ENCODE measurements at regions not wholly inside any gene's neighbourhood (a gene's known extent, or its start where the extent isn't known, plus 50 kb on each side); places are given as distances from the start of the nearest gene placed in this dataset.
"Not testable (repeated sequence)": the region's sequence is repeated elsewhere in the genome, so short reads cannot be mapped to it uniquely, and the experiment has no call there.

DNA sequence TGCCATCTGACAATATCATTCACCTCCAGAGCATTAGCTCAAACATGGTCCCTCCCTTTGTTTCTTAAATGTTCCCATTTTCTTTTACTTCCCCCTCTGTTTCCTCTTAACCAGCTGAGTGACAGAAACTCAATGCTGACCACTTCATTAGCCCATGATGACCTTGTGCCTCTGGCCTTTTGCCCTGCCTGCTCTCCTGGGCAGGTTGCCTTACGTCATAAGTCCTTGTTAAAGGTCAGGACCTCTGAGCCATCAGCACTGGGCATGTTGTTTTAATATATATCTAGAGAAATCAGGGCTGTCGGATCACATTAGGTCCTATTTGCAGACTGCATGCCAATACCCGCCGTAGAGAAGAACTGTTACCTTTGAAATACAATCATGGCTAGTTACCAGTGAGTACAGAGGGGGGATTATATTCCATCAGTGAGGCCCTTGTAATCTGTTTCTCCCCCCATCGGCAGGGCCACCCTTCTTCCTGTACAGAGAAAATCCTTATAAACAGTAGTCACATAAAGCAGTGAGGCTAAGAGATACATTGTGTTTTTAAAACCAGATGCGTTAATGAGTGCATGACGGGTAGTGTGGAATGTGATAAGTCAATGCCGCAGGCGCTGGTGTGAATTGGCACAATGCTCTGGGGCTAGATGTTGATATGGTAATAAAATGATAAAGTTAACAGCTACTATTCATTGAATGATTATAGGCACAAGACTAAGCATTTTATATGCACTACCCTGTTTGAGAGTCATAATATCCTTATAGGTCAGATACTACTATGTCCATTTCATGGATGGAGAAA is 94.3 kb upstream of the ZFHX3 start:
- DNase-seq (ENCODE audit: low read depth): no peak

DNA sequence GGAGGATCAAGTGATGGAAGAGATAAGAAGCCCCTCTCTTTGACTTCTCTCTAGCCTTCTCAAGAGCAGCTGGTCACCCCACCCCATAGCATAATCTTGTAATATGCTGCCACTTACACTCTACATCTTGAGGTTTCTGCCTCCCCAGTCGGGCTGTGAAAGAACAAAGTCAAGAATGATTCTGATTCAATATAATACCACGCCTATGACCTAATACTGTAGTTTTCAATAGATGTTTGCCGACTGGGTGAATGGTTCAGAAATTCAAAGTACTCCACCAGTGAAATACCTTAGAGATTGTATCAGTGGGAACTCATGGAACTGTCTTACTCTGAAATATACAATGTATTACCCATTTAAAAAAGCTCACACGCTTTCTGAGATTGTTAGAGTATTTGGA is 93.0 kb upstream of the ZFHX3 start:
- no peak for DNase-seq (ENCODE audit: low read depth)

DNA sequence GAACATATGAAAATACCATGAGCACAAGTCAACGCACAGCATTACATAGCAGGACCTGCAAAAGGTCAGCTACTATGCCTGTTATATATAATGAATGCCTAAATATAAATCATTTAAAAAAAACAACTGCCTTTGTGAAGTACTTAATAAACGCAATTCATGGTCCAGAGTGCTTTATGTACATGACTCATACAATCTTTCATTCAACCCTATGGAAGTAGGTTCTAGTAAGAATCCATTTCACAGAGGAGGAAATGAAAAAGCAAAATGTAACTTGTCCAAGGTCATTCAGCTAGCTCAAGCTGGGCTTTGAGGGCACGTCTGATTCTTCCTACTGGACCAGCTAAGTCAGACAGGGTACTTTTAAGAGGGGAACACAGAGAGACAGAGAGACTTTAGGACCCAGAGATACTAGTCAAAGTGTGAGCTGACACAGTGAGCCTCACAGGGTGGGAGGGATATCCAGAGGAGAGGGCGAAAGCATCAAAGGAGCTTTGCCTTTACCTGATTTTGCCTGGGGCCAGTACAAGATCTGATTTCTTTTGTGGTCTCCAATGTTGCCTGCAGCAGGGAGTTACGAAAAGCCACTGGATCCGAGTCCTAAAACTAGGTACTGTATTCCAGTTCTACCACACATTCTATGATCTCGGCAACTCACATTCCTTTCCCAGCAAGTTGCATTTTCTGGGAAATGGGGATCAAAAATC is 83.4 kb upstream of the ZFHX3 start:
- no peak for DNase-seq (ENCODE audit: low read depth)

DNA sequence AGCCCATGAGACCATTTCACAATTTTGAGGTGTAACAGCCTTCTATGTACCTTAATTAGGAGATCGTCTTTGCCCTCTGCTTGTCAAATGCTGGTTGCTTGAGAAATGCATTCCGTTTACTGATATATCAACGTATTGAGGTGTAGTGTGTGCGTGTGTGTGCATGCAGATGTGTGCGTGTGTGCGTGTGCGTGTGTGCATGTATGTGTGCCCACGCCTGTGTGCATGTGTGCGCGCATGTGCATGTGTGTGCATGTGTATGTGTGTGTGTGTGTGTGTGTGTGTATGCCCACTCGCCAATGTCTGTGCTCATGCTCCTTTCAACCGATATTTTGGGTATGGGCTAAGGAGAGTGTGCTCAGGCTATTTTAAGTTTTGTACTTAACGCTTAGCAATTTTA is 81.5 kb upstream of the ZFHX3 start:
- DNase-seq (ENCODE audit: low read depth): no peak

DNA sequence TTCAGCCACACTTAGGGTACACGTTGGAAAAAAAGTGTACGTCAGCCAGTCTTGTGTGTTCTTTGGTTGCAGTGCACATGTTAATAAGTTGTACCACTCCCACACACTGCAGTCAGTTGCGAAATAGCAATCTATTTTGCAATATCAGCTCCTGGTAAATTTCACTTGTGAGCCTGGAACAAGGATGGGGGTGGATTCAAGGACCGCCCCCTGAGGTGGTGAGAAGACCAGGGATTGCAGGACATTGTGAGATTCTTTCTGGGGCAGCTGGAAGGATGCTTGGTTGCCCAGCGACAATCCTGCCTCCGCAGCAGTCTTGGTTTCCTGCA is 78.6 kb upstream of the ZFHX3 start:
- DNase-seq (ENCODE audit: low read depth): no peak

- DNase-seq (ENCODE audit: low read depth): no peak
These were observed 78.1 kb upstream of the ZFHX3 start for GRCh38 chr16:73125850-73126524.

- DNase-seq (ENCODE audit: low read depth): no peak
These were observed 76.9 kb upstream of the ZFHX3 start for GRCh38 chr16:73124665-73125375.

- DNase-seq (ENCODE audit: low read depth): no peak
These were observed 76.2 kb upstream of the ZFHX3 start for GRCh38 chr16:73124097-73124652.

DNA sequence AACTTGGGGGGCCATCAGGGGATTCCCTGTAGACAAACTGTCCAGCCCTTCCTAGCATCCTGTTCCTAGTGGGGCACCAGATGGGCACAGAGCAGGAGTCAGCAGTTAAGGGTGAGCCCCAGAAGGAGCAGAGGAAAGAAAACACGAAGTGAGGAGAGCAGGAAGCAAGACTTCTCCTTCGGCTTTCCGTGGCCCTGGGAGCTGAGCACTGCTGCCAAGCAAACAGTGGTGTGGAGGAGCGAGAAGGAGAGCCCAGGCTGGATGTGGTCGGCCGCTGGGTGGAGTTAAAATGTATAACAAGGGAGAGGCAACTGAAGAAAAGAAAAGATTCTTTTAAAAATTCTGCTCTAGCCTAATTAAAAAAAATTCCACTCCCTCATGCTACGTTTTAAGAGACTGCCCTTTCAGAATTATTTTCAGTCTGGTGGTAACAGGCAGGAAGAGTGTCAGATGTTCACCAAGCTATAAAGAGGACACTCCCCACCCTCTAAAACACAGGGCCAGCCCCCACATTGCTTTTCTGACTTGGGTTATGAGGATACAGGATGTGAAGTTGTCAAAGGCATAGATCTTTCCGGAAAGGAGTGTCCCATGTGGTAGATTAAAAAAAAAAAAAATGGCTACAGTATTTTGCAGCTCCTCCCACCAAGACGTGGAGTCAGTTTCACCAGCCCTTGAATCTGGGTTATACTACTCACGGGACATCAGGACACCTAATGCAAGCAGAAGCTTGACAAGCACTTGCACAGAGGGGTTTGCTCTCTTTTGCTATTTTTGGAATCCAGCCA is 74.9 kb upstream of the ZFHX3 start:
- DNase-seq (ENCODE audit: low read depth): no peak

- no peak for DNase-seq (ENCODE audit: low read depth)
These were observed 68.6 kb upstream of the ZFHX3 start for GRCh38 chr16:73116576-73116975.

- no peak for DNase-seq (ENCODE audit: low read depth)
These were observed 65.4 kb upstream of the ZFHX3 start for GRCh38 chr16:73113336-73113735.

- DNase-seq (ENCODE audit: low read depth): no peak
These were observed 60.5 kb upstream of the ZFHX3 start for GRCh38 chr16:73108195-73108963.

DNA sequence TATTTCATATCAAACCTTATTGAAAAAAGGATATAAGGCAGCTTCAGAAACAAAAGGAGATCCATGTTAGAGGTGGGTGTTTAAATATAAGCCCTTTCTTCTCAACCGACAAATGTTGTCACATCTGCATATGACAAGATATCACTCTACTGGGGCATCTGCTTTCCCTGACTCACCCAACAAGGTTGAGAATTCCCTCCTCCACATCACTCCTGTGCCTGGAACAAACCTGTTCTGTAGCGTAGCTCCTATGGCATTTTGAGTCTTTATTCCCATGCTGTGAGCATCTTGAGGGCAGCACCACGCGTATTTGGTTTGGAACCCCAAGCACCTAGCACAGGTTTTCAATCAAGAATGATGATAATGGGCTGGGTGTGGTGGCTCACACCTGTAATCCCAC is 59.4 kb upstream of the ZFHX3 start:
- no peak for DNase-seq (ENCODE audit: low read depth)

DNA sequence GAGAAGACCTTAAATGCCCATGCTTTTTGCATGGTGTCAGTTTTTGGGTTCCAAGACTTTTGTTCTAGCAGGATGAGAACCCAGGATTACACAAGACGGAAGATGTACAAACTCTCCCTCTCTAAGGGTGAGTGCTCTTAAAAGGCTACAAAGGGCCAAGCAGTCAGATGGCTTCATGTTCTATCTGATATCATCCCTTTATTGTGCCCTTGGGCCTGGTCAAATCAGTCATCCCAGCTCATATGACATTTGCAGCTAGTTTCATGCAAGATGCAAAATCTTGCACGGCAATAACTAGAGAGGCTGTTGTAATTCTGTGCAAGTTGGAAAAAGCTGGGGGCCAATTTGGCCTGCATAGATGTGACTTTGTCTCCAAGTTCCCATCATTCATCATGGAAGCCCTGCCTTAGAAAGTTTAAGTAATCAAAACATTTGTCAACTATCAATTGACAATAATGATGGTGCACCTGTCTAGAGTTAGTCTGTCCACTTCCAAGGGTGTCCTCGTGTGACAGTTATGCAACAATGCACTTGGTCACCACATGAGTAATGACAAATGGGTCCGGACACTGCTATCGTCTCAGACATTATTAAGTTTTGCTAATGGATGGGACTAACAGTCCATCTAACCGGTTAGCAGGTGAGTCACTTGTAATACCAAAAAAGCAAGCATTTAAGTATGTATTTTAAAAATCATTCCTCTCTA is 58.6 kb upstream of the ZFHX3 start:
- DNase-seq (ENCODE audit: low read depth): no peak

- DNase-seq (ENCODE audit: low read depth): no peak
These were observed 53.6 kb upstream of the ZFHX3 start for GRCh38 chr16:73101568-73101967.

- not testable (repeated sequence) for DNase-seq (ENCODE audit: low read depth)
These were observed 51.7 kb upstream of the ZFHX3 start for GRCh38 chr16:73099601-73100000.
